ENCODE measurements at regions not wholly inside any gene's neighbourhood (a gene's known extent, or its start where the extent isn't known, plus 50 kb on each side); places are given as distances from the start of the nearest gene placed in this dataset.

GRCh38 chr2:82528288-82528687 lies 1930.8 kb downstream of the SUCLG1 start:
- no peak for DNase-seq

GRCh38 chr2:82527124-82527523 lies 1932.0 kb downstream of the SUCLG1 start:
- no peak for DNase-seq

DNA sequence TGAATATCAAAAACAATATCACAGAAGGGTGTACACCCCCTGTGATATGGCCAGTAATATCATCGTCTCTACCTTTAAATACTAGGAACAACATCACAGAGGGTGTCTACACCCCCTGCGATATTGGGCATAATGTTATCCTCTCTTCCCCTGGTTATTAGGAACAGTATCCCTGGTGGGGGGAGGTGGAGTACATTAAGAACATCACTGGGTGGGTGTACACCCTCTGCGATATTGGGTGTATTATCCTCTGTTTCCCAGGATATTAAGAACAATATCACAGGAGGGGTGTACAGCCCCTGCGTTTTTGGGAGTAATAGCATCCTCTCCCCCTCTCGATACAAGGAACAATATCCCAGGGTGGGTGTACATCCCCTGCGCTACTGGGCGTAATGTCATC lies 1932.8 kb downstream of the SUCLG1 start:
- no peak for DNase-seq

GRCh38 chr2:82525744-82526143 lies 1933.3 kb downstream of the SUCLG1 start:
- no peak for DNase-seq

DNA sequence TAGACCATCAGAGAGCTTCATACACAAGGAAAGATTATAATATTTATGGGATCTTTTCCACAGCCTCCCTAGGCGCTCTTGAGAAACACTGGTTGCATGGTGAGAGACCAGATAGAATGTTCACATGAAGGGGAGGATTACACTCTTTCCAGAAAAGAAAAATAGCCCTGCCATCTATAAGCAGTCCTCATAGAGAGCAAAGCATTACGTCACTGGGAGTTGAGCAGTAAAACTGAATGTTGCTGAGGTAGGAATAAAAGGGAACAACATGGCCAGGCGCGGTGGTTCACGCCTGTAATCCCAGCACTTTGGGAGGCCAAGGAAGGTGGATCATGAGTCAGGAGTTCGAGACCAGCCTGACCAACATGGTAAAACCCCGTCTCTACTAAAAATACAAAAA lies 1934.3 kb downstream of the SUCLG1 start:
- DNase-seq = no peak

DNA sequence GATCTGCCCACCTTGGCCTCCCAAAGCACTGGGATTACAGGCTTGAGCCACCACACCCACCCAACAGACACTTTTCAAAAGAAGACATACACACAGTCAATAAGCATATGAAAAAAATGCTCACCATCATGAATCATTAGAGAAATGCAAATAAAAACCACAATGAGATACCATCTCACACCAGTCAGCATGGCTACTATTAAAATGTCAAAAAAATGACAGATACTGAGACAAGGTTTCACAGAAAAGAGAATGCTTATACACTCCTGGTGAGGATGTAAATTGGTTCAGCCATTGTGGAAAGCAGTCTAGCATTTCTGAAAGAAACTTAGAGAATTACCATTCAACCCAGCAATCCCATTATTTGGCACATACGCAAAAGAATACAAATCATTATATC lies 1947.2 kb downstream of the SUCLG1 start:
- DNase-seq = no peak

DNA sequence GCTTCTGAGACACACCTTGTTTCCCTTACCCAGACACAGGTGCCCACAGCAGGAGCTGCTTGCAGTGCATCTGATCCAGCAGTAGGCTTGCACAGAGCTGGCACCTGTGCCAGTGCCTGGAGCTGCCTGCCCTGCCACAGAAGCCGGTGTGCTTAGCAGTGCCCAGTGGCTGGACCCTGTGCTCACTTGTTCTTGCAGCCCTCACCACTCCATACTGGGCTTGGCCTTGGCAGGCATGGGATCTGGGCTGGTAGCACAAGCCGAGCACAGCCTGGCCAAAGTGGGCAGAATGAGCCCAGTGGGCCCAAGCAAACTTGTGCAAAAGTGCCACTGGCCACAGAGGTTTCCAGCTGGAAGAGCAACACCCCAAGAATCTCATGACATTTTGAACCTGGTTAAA lies 1950.4 kb downstream of the SUCLG1 start:
- no peak for DNase-seq

DNA sequence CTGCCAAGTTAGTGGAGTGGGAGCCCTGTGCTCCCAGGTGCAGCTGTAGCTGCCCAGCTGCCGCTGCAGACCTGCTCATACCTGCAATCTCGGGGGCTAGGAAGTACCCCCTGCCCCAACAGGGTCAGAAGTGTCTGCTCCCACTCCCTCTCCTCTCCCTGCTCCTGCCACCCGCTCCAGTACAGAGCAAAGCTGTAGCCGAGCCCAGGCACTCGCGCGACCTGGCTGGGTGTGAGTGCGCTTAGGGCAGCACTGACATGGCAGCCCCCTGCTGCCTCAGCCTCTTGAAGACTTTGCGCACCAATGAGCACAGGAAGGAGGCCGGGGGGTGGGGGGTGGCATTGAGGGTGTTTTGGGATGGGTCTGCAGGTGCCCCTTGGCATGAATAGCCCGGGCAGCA lies 1951.4 kb downstream of the SUCLG1 start:
- DNase-seq = no peak

DNA sequence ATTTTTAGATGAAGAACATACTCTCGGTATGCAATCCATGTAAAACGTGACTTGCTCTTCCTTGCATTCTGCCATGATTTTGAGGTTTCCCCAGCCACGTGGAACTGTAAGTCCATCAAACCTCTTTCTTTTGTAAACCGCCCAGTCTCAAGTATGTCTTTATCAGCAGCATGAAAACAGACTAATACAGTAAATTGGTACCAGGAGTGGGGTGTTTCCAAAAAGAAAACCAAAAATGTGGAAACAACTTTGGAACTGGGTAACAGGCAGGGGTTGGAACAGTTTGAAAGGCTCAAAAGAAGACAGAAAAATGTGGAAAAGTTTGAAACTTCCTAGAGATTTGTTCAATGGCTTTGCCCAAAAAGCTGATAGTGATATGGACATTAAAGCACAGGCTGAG lies 1957.9 kb downstream of the SUCLG1 start:
- DNase-seq = no peak

DNA sequence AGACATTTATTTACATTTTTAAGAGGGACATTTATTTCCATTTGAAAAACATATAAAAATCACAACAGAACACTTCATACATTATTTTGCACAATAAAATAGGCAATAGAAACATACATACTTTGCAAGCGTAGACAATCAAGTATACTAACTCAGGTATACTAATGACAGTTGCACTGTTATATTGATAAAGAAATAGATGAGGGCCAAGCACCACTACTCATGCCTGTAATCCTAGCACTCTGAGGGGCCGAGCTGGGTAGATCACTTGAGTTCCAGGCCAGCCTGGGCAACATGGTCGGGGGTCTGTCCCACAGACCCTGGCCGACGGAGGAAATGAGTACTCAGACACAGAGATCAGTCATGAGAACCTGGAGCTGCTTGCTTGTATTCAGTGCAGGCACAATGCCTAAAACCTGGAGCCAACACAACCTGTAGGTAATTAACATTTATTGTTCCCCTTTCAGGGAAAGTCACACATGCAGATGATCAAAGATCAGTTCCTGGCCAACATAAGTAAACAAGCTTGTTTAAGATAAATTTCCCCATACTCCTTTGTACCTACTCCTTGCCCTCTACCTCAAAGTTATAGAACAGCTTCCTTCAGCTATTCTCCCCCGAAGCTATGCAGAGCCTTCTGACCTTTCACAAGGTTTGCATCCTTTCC lies 1960.2 kb downstream of the SUCLG1 start:
- DNase-seq = no peak

GRCh38 chr2:82494739-82495138 lies 1964.3 kb downstream of the SUCLG1 start:
- no peak for DNase-seq

GRCh38 chr2:82491591-82491990 lies 1967.5 kb downstream of the SUCLG1 start:
- no peak for DNase-seq

GRCh38 chr2:82487354-82487753 lies 1971.7 kb downstream of the SUCLG1 start:
- no peak for DNase-seq

GRCh38 chr2:82485701-82486100 lies 1973.4 kb downstream of the SUCLG1 start:
- no peak for DNase-seq

DNA sequence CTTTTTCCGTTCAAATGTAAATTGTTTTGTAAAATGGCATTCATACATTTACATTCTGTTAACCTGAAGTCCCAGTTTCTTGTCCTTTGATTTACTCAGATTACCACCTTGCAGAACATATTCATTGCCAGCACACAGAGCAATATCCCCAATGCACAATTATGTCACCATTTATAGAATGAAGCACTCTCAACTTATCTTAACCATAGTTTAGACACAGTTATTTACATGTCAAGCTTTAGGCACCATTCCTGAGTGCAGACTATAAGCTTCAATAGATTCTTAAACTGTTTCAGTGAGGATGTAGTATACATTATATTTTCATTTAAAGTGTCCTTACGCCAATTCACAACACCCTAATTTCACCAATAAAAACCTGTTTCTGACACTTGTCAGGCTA lies 1977.9 kb downstream of the SUCLG1 start:
- no peak for DNase-seq

DNA sequence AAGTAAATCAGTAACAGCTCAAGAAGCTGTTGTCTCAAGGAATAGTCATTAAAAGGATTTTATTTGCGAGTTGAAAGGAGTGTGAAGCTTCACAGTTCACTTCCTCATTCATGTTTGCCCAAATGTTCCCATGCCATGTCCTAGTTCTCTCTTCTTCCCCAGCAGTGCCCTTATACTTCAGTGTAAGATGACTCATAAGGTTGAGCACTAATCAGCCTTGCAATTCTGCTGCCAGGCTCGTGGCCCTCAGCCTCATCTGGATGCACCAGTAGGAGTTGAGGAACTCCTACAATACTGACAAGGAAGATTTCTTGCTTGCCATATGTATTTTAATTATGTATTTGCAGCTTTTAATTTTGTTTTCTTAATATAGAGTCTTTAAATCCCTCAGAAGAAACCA lies 1980.4 kb downstream of the SUCLG1 start:
- DNase-seq = no peak

DNA sequence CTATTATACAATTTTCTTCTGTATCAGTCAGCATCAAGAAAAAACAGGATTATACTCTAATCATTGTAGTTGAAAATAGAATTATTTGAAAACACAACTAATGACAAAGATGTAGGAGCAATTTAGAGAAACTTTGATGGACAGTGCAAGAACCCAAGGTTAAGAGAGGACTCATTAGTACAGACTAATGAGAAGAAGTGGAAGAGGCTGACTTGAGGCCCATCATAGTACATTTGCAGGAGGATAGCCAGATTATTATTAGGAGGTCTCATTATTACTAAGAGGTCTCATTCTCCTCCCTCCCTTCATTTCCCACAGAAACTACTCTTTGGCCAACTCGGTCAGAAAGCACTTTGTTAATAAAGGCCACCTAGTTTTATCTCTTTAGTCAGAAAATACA lies 1983.0 kb downstream of the SUCLG1 start:
- DNase-seq = no peak

GRCh38 chr2:82428251-82428650 lies 2030.8 kb downstream of the SUCLG1 start:
- DNase-seq = no peak

- no peak for DNase-seq
Measured at GRCh38 chr2:82412021-82412420, 2047.1 kb downstream of the SUCLG1 start.

GRCh38 chr2:82411071-82411470 lies 2048.0 kb downstream of the SUCLG1 start:
- no peak for DNase-seq

DNA sequence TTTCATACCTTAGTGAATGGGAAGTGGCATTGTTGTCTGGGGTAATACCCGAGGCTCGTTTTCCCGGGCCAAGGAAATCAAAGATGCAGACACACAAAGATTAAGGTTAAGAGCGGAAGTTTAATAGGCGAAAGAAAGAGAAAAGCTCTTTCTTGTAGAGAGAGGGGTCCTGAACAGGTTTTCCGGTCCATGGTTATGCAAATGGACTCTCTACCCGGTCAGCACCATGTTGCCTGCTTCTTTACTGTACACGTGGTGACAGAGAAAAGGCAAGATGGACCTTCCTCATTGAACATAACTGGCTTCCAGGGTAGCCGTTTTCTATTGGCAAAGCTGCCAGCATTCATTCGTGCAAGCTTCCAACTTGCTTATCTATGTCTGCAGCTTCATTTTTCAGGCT lies 2063.5 kb downstream of the SUCLG1 start:
- no peak for DNase-seq

GRCh38 chr2:82391386-82391785 lies 2067.7 kb downstream of the SUCLG1 start:
- DNase-seq = no peak

DNA sequence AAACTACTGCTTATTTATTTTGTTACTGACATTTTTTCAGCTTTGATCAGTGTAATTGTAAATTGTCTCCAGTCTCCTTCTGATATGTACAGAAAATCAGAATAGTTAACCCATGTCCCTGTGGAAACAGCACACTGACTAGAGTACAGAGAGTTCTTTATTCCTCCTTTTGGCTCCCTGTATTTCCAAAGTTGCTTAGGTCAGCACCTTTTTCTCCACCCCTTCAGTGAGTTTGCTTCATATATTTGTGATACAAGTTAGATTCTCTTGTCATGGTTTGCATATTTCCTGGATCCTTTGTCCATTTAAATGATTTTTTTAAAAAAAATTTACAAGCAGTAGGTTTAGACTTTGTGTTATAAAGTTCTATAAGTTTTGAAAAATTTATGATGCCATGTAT lies 2051.1 kb upstream of the LRRTM1 start:
- DNase-seq = no peak

GRCh38 chr2:82345910-82346309 lies 2041.4 kb upstream of the LRRTM1 start:
- DNase-seq = no peak

- DNase-seq = no peak
Measured at GRCh38 chr2:82344670-82345069, 2040.1 kb upstream of the LRRTM1 start.

DNA sequence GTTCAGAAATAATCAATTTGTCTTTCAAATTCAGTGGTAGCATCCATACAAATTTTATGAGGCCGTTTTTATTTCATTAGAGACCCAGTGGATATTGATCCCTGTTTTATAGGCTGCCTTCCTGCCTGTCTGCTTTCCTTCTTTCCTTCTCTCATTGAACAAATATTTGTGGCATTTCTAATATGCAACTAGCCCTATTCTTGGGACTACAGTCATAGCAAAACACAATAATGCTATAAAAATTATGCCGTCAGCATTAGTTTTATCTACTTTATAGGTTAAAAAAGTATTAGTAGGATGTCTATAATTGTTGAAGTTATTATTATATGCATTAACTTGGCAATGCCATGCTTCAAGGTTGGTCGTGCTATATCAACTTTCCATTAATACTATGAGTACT lies 2037.8 kb upstream of the LRRTM1 start:
- no peak for DNase-seq
